ENCODE measurements at regions not wholly inside any gene's neighbourhood (a gene's known extent, or its start where the extent isn't known, plus 50 kb on each side); places are given as distances from the start of the nearest gene placed in this dataset.

DNA sequence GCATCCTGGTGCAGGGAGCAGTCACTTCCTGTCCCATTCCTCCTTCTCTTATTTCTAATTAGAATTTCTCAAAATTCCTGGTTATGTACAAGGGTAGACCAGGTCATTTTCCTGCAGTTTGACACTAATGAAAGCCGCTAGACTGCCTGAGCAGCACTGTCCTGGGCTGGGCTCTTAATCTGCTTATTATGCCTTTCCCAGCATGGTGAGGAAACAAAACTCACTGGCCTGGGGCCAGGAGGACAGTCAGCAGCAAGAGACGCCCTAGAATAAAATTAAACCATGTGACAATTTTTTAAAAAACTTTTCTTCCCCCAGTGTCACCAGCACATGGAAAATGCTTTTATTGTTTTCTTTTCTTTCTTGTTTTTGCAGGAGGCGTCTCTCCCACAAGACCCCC, 647.5 kb downstream of the TYW1 start:
- TF ChIP-seq, protein P1, sequence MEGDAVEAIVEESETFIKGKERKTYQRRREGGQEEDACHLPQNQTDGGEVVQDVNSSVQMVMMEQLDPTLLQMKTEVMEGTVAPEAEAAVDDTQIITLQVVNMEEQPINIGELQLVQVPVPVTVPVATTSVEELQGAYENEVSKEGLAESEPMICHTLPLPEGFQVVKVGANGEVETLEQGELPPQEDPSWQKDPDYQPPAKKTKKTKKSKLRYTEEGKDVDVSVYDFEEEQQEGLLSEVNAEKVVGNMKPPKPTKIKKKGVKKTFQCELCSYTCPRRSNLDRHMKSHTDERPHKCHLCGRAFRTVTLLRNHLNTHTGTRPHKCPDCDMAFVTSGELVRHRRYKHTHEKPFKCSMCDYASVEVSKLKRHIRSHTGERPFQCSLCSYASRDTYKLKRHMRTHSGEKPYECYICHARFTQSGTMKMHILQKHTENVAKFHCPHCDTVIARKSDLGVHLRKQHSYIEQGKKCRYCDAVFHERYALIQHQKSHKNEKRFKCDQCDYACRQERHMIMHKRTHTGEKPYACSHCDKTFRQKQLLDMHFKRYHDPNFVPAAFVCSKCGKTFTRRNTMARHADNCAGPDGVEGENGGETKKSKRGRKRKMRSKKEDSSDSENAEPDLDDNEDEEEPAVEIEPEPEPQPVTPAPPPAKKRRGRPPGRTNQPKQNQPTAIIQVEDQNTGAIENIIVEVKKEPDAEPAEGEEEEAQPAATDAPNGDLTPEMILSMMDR (IDR thresholded peaks at IDR 0.05), result no peak
- TF ChIP-seq POLR2A (IDR thresholded peaks at IDR 0.05), result no peak
